ACHN (cell line): ENCODE measurements at regions not wholly inside any gene's neighbourhood (a gene's known extent, or its start where the extent isn't known, plus 50 kb on each side); places are given as distances from the start of the nearest gene placed in this dataset.
"Not testable (repeated sequence)": the region's sequence is repeated elsewhere in the genome, so short reads cannot be mapped to it uniquely, and the experiment has no call there.

ENCODE experiments used
- DNase-seq: peaks from one replicate; pipeline ENCODE4 v3.0.0-alpha.2; 2015
- in situ Hi-C: cut with HindIII; loops from 2 replicates; pipeline ENCODE4 v1.10.0; 2017; ENCODE audit warnings: low sequenced_read_pairs, low pct_ligation_motif_present, low pct_unique_long_range_greater_than_20kb

- in situ Hi-C loops: no loop called here
- DNase-seq: no peak
Measured at GRCh38 chr5:114062932-114063867, 298.7 kb upstream of the KCNN2 start.

GRCh38 chr5:114065912-114066311, 296.0 kb upstream of the KCNN2 start:
- in situ Hi-C loops: no loop called here
- no peak for DNase-seq

- DNase-seq: no peak
- in situ Hi-C loops: no loop called here
Measured at GRCh38 chr5:114070093-114070722, 291.7 kb upstream of the KCNN2 start.

- in situ Hi-C loops: no loop called here
- no peak for DNase-seq
Measured at GRCh38 chr5:114089259-114089658, 272.6 kb upstream of the KCNN2 start.

- DNase-seq: no peak
- in situ Hi-C loops: no loop called here
Measured at GRCh38 chr5:114097570-114097969, 264.3 kb upstream of the KCNN2 start.

GRCh38 chr5:114099161-114099560, 262.7 kb upstream of the KCNN2 start:
- no peak for DNase-seq
- in situ Hi-C loops: no loop called here

GRCh38 chr5:114101153-114101552, 260.7 kb upstream of the KCNN2 start:
- in situ Hi-C loops: no loop called here

GRCh38 chr5:114113604-114114003, 248.3 kb upstream of the KCNN2 start:
- in situ Hi-C loops: no loop called here

More at GRCh38 chr5:114101153-114101552, 260.7 kb upstream of the KCNN2 start:
- DNase-seq: peak; percentile 53

GRCh38 chr5:114116981-114117380, 244.9 kb upstream of the KCNN2 start:
- DNase-seq: no peak
- in situ Hi-C loops: no loop called here

More at GRCh38 chr5:114113604-114114003, 248.3 kb upstream of the KCNN2 start:
- DNase-seq: no peak

GRCh38 chr5:114118511-114118910, 243.4 kb upstream of the KCNN2 start:
- in situ Hi-C loops: no loop called here
- no peak for DNase-seq

- DNase-seq: no peak
- in situ Hi-C loops: no loop called here
Measured at GRCh38 chr5:114120166-114120565, 241.7 kb upstream of the KCNN2 start.

GRCh38 chr5:114122852-114123251, 239.0 kb upstream of the KCNN2 start:
- in situ Hi-C loops: no loop called here

GRCh38 chr5:114123654-114124053, 238.2 kb upstream of the KCNN2 start:
- in situ Hi-C loops: no loop called here
- no peak for DNase-seq

More at GRCh38 chr5:114122852-114123251, 239.0 kb upstream of the KCNN2 start:
- DNase-seq: no peak

- DNase-seq: no peak
- in situ Hi-C loops: no loop called here
Measured at GRCh38 chr5:114146398-114146797, 215.5 kb upstream of the KCNN2 start.

GRCh38 chr5:114148253-114148652, 213.6 kb upstream of the KCNN2 start:
- in situ Hi-C loops: no loop called here
- DNase-seq: no peak

- DNase-seq, in situ Hi-C loops: not testable (repeated sequence)
Measured at GRCh38 chr5:114148728-114149127, 213.1 kb upstream of the KCNN2 start.

GRCh38 chr5:114152656-114153360, 209.1 kb upstream of the KCNN2 start:
- in situ Hi-C loops: no loop called here
- DNase-seq: no peak

GRCh38 chr5:114153392-114153791, 208.5 kb upstream of the KCNN2 start:
- in situ Hi-C loops: no loop called here
- DNase-seq: no peak

- no peak for DNase-seq
- in situ Hi-C loops: no loop called here
Measured at GRCh38 chr5:114153833-114154232, 208.0 kb upstream of the KCNN2 start.
